Transverse colon (tissue), 4 donors: ENCODE measurements at regions not wholly inside any gene's neighbourhood (a gene's known extent, or its start where the extent isn't known, plus 50 kb on each side); places are given as distances from the start of the nearest gene placed in this dataset.

ENCODE experiments used
- CTCF ChIP-seq, 5 experiments: fragments of 200-600 bp in 3 of 5; fragments of 450-650 bp in 2 of 5; sonication (generic) in 3 of 5; IDR thresholded peaks; 1 replicate in 2 of 5; 2 replicates in 3 of 5; pipeline ENCODE4 v1.5.1; 2016 to 2017; ENCODE audit warnings: antibody characterized with exemption in 5 of 5, inconsistent platforms in 3 of 5, mild to moderate bottlenecking in 2 of 5, moderate library complexity in 1 of 5
- EP300 ChIP-seq: sonication (generic); formaldehyde crosslinking; IDR thresholded peaks from one replicate; pipeline ENCODE4 v1.6.1; 2017; ENCODE audit warnings: antibody characterized with exemption, low read depth
- POLR2A ChIP-seq: fragments of 450-650 bp; IDR thresholded peaks from one replicate; pipeline ENCODE4 v1.6.1; 2016; ENCODE audit warnings: antibody characterized with exemption, mild to moderate bottlenecking, moderate library complexity
- POLR2AphosphoS5 ChIP-seq, 3 donors: sonication (generic); formaldehyde crosslinking; IDR thresholded peaks; one replicate each; pipeline ENCODE4 v1.6.1; 2016; ENCODE audit warnings: antibody characterized with exemption in 3 of 3

DNA sequence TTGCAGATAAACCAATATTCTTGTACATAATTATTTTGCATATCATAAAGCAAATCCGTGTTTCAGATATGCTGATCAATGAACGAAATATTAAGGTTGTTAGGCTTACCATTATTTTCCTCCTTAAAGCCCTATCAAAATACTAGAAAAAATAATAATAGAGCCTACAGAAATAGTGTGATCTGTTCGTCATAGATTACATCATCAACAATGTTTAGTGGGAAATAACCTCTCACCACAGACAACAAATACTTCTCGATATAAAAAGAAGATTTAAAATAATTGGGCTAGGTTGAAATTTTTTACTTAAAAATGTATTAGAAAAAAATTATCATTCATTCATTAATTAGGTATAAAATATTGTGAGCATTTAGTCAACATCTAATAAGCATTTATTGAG, 71.0 kb upstream of the ADCY2 start:
- TF ChIP-seq CTCF (IDR thresholded peaks at IDR 0.05) (no peak), POLR2A (no peak), POLR2AphosphoS5 (IDR thresholded peaks at IDR 0.05) (no peak), EP300 (no peak)
